ENCODE measurements at regions not wholly inside any gene's neighbourhood (a gene's known extent, or its start where the extent isn't known, plus 50 kb on each side); places are given as distances from the start of the nearest gene placed in this dataset.

GRCh38 chr12:73421832-73422231, 1115.8 kb upstream of the ATXN7L3B start:
- TF ChIP-seq CTCF (IDR thresholded peaks at IDR 0.05) (no peak), TCF7L2 (IDR thresholded peaks at IDR 0.05; ENCODE audit: low read depth, low read length) (no peak), POLR2AphosphoS5 (IDR thresholded peaks at IDR 0.05; ENCODE audit: low read depth, low read length) (no peak), REST (IDR thresholded peaks at IDR 0.05; ENCODE audit: insufficient read depth in 1 of 2, low read depth in 2 of 2, low read length in 1 of 2) (no peak)

All from Panc1 (cell line).